ENCODE measurements at regions not wholly inside any gene's neighbourhood (a gene's known extent, or its start where the extent isn't known, plus 50 kb on each side); places are given as distances from the start of the nearest gene placed in this dataset.

DNA sequence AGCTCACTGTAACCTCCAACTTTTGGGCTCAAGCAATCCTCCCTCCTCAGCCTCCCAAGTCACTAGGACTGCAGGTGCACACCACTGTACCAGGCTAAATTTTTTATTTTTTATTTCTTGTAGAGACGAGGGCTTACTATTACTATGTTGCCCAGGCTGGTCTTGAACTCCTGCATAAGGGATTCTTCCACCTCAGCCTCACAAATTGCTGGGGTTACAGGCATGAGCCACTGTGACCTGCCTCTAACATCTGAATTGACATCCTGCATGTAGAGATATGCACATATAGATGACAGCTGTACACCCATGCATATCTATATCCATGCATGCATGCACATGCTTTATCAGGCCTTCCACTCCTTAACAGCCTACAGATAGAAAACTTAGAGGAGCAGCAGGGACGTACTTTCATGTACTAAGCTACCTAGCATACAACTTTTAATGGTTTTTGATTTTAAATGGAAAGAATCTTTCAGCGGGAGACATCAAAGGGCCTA lies 740.9 kb upstream of the TPTE start:
- TF ChIP-seq CTCF (IDR thresholded peaks at IDR 0.05; ENCODE audit: low read depth, low read length, poor library complexity, severe bottlenecking) (no peak), EZH2phosphoT487 (IDR thresholded peaks at IDR 0.05; ENCODE audit: borderline replicate concordance, low read length) (no peak)

Measured in DOHH2 (cell line).